Panc1 (cell line): ENCODE measurements at regions not wholly inside any gene's neighbourhood (a gene's known extent, or its start where the extent isn't known, plus 50 kb on each side); places are given as distances from the start of the nearest gene placed in this dataset.

ENCODE experiments used
- ATAC-seq: fragments of 200-7000 bp; cut with Tn5 transposase; 2 replicates; pipeline ENCODE4 v1.9.1; 2020; ENCODE audit warnings: mild to moderate bottlenecking, moderate library complexity
- BruUV-seq: library from RNA; stranded (reverse); fragments of 400-500 nt; replicated peaks from 2 replicates; lab custom pipeline; 2021; lab: Mats Ljungman, UMichigan
- CTCF ChIA-PET: fragments of 300-600 bp; sonication (Branson Sonifier 250); formaldehyde crosslinking; loops from one replicate; lab custom pipeline; 2022; ENCODE audit warnings: antibody characterized with exemption; lab: Charles Lee
- POLR2A ChIA-PET: fragments of 300-600 bp; sonication (Branson Sonifier 250); formaldehyde crosslinking; loops from one replicate; lab custom pipeline; 2022; ENCODE audit warnings: antibody characterized with exemption; lab: Charles Lee
- DNase-seq: peaks from one replicate; pipeline ENCODE4 v3.0.0-alpha.2; 2010; ENCODE audit warnings: low read depth, low spot score
- H3K27ac ChIP-seq: 2 replicates; pipeline ENCODE4 v1.5.1; 2011; ENCODE audit warnings: mild to moderate bottlenecking, low read length, inconsistent platforms
- H3K27me3 ChIP-seq: fragments of 200-500 bp; sonication (Bioruptor generic); 2 replicates; pipeline ENCODE4 v1.6.0; 2014; ENCODE audit warnings: low read length, inconsistent platforms; ENCODE audit not compliant: control insufficient read depth, insufficient read depth
- H3K36me3 ChIP-seq: fragments of 200-500 bp; sonication (Bioruptor generic); 2 replicates; pipeline ENCODE4 v1.5.1; 2014; ENCODE audit warnings: inconsistent platforms, mild to moderate bottlenecking, low read length, moderate library complexity; ENCODE audit not compliant: control insufficient read depth, insufficient read depth
- H3K4me1 ChIP-seq: 2 replicates; pipeline ENCODE4 v1.5.1; 2011; ENCODE audit warnings: inconsistent platforms, mild to moderate bottlenecking, low read length, moderate library complexity; ENCODE audit not compliant: control insufficient read depth, insufficient read depth
- H3K4me3 ChIP-seq, 2 experiments: 2 replicates each; pipeline ENCODE4 v1.5.1; 2011 to 2012; ENCODE audit warnings: low read depth in 2 of 2, low read length in 2 of 2, mild to moderate bottlenecking in 2 of 2, inconsistent platforms in 1 of 2, moderate library complexity in 1 of 2
- H3K9me3 ChIP-seq: fragments of 200-500 bp; sonication (Bioruptor generic); 2 replicates; pipeline ENCODE4 v1.5.1; 2014; ENCODE audit warnings: low read depth, mild to moderate bottlenecking, inconsistent platforms, low read length, moderate library complexity; ENCODE audit not compliant: control insufficient read depth, insufficient read depth
- CTCF ChIP-seq: fragments of 450-650 bp; IDR thresholded peaks from 2 replicates; pipeline ENCODE4 v1.5.1; 2017; ENCODE audit warnings: mild to moderate bottlenecking
- POLR2AphosphoS5 ChIP-seq: IDR thresholded peaks from 2 replicates; pipeline ENCODE4 v1.6.1; 2012; ENCODE audit warnings: mild to moderate bottlenecking, low read depth, low read length, moderate library complexity
- SIN3A ChIP-seq: IDR thresholded peaks from 2 replicates; pipeline ENCODE4 v1.6.1; 2012; ENCODE audit warnings: low read depth, mild to moderate bottlenecking, low read length, moderate library complexity, borderline replicate concordance; ENCODE audit not compliant: insufficient read depth
- TCF7L2 ChIP-seq: IDR thresholded peaks from 2 replicates; pipeline ENCODE4 v1.6.1; 2011; ENCODE audit warnings: mild to moderate bottlenecking, low read depth, low read length, inconsistent platforms
- in situ Hi-C: cut with HindIII; loops from 2 replicates; pipeline ENCODE4 v1.10.0; 2016; ENCODE audit warnings: low sequenced_read_pairs, low pct_unique_long_range_greater_than_20kb
- intact Hi-C: fragments of 100-400 bp; cut with micrococcal nuclease; formaldehyde crosslinking; loops from one replicate; pipeline ENCODE4 v1.10.0; 2022; ENCODE audit not compliant: unreplicated experiment
- TF ChIP-seq, protein P1 (sequence below), 2 experiments: IDR thresholded peaks; 2 replicates each; pipeline ENCODE4 v1.6.1; 2011 to 2012; ENCODE audit warnings: low read depth in 2 of 2, control low read depth in 1 of 2, low read length in 1 of 2, mild to moderate bottlenecking in 1 of 2, moderate library complexity in 1 of 2; ENCODE audit not compliant: insufficient read depth in 1 of 2

DNA sequence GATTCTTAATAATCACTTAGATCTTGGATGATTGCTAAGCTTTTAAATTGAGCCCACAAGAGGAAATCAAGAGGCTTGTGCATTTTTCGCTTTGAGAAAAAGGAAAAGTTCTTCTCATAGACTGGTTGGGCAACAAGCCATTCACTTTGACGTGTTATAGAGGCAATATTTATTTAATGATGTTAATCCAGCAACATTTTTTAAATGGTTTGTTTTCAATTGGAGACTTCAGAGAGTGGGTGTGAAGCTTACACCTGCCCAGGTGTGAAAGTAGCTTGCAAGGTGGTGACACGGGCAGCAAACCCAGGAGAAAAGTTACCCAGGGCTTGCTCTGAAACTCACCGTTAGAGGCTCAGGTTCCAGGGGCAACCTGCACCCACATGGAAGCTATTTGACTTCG, 858.9 kb downstream of the GALR1 start:
- intact Hi-C loops = no loop called here
- CTCF ChIA-PET = no interaction called here
- POLR2A ChIA-PET = no interaction called here
- Histone ChIP-seq H3K27me3 (no peaks in the 10 kb centered on the region), H3K9me3 (no peaks in the 10 kb centered on the region), H3K4me3 (no peak overlapping the region), H3K27ac (no peak overlapping the region), H3K36me3 (no peaks in the 10 kb centered on the region), H3K4me1 (no peaks in the 10 kb centered on the region)
- ATAC-seq (no peak), DNase-seq (no peak)
- TF ChIP-seq TCF7L2 = no peak
- TF ChIP-seq, protein P1, sequence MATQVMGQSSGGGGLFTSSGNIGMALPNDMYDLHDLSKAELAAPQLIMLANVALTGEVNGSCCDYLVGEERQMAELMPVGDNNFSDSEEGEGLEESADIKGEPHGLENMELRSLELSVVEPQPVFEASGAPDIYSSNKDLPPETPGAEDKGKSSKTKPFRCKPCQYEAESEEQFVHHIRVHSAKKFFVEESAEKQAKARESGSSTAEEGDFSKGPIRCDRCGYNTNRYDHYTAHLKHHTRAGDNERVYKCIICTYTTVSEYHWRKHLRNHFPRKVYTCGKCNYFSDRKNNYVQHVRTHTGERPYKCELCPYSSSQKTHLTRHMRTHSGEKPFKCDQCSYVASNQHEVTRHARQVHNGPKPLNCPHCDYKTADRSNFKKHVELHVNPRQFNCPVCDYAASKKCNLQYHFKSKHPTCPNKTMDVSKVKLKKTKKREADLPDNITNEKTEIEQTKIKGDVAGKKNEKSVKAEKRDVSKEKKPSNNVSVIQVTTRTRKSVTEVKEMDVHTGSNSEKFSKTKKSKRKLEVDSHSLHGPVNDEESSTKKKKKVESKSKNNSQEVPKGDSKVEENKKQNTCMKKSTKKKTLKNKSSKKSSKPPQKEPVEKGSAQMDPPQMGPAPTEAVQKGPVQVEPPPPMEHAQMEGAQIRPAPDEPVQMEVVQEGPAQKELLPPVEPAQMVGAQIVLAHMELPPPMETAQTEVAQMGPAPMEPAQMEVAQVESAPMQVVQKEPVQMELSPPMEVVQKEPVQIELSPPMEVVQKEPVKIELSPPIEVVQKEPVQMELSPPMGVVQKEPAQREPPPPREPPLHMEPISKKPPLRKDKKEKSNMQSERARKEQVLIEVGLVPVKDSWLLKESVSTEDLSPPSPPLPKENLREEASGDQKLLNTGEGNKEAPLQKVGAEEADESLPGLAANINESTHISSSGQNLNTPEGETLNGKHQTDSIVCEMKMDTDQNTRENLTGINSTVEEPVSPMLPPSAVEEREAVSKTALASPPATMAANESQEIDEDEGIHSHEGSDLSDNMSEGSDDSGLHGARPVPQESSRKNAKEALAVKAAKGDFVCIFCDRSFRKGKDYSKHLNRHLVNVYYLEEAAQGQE (IDR thresholded peaks at IDR 0.05; ENCODE audit: insufficient read depth in 1 of 2, low read depth in 2 of 2, low read length in 1 of 2) = no peak
- TF ChIP-seq CTCF = no peak
- no peak for TF ChIP-seq SIN3A
- no TSS peak for BruUV-seq
- in situ Hi-C loops = no loop called here

GRCh38 chr18:78113136-78113939, 863.7 kb downstream of the GALR1 start:
- no peak overlapping the region for H3K4me3 ChIP-seq
- TF ChIP-seq, protein P1 (IDR thresholded peaks at IDR 0.05; ENCODE audit: insufficient read depth in 1 of 2, low read depth in 2 of 2, low read length in 1 of 2) = no peak
- TF ChIP-seq POLR2AphosphoS5 (no peak), CTCF (no peak), SIN3A (no peak), TCF7L2 (no peak)
- in situ Hi-C loops = no loop called here
- H3K36me3 ChIP-seq = no peaks in the 10 kb centered on the region
- no peaks in the 10 kb centered on the region for H3K9me3 ChIP-seq
- ChIA-PET CTCF (no interaction called here), POLR2A (no interaction called here)
- H3K27me3 ChIP-seq = no peaks in the 10 kb centered on the region
- intact Hi-C loops = no loop called here
- ATAC-seq (no peak), DNase-seq (no peak)
- H3K27ac ChIP-seq = no peak overlapping the region
- H3K4me1 ChIP-seq = no peaks in the 10 kb centered on the region
- no TSS peak for BruUV-seq
